H9 (cell line): ENCODE measurements at regions not wholly inside any gene's neighbourhood (a gene's known extent, or its start where the extent isn't known, plus 50 kb on each side); places are given as distances from the start of the nearest gene placed in this dataset.

ENCODE experiments used
- DNase-seq: peaks from one replicate; pipeline ENCODE4 v3.0.0-alpha.2; 2017
- H2AFZ ChIP-seq: one replicate; pipeline ENCODE4 v1.6.1; 2013; ENCODE audit warnings: mild to moderate bottlenecking, low read length, control low read depth, moderate library complexity
- H2AK5ac ChIP-seq: 2 replicates; pipeline ENCODE4 v1.6.1; 2013; ENCODE audit warnings: low read length, control low read depth, mixed read lengths; ENCODE audit not compliant: insufficient read length
- H2BK120ac ChIP-seq: one replicate; pipeline ENCODE4 v1.6.1; 2013; ENCODE audit warnings: low read depth, mild to moderate bottlenecking, low read length, control low read depth, inconsistent platforms; ENCODE audit not compliant: poor library complexity, severe bottlenecking
- H2BK12ac ChIP-seq: 2 replicates; pipeline ENCODE4 v1.6.1; 2013; ENCODE audit warnings: low read length, control low read depth, mixed read lengths, low read depth; ENCODE audit not compliant: insufficient read length
- H2BK15ac ChIP-seq: 2 replicates; pipeline ENCODE4 v1.6.1; 2013; ENCODE audit warnings: low read depth, low read length, control low read depth
- H2BK20ac ChIP-seq: one replicate; pipeline ENCODE4 v1.6.1; 2013; ENCODE audit warnings: low read depth, mild to moderate bottlenecking, low read length, control low read depth, inconsistent platforms; ENCODE audit not compliant: poor library complexity, severe bottlenecking
- H2BK5ac ChIP-seq: 2 replicates; pipeline ENCODE4 v1.6.1; 2013; ENCODE audit warnings: low read length, control low read depth, mixed read lengths; ENCODE audit not compliant: insufficient read length
- H3K14ac ChIP-seq: 2 replicates; pipeline ENCODE4 v1.6.1; 2013; ENCODE audit warnings: low read length, control low read depth; ENCODE audit not compliant: insufficient read depth
- H3K18ac ChIP-seq: 2 replicates; pipeline ENCODE4 v1.6.1; 2013; ENCODE audit warnings: low read depth, mild to moderate bottlenecking, mixed read lengths, low read length, control low read depth; ENCODE audit not compliant: insufficient read length
- H3K23ac ChIP-seq: 2 replicates; pipeline ENCODE4 v1.6.1; 2013; ENCODE audit warnings: low read length, control low read depth, mixed read lengths, low read depth; ENCODE audit not compliant: insufficient read length
- H3K23me2 ChIP-seq: 2 replicates; pipeline ENCODE4 v1.6.1; 2013; ENCODE audit warnings: low read depth, mild to moderate bottlenecking, mixed read lengths, low read length, control low read depth; ENCODE audit not compliant: insufficient read length, poor library complexity, severe bottlenecking
- H3K27ac ChIP-seq: 2 replicates; pipeline ENCODE4 v1.5.1; 2013; ENCODE audit warnings: low read length, control low read depth, mixed read lengths, low read depth; ENCODE audit not compliant: insufficient read length
- H3K27me3 ChIP-seq: 2 replicates; pipeline ENCODE4 v1.6.1; 2013; ENCODE audit warnings: low read length, control low read depth, inconsistent platforms; ENCODE audit not compliant: insufficient read depth
- H3K4ac ChIP-seq: 2 replicates; pipeline ENCODE4 v1.6.1; 2013; ENCODE audit warnings: low read depth, mild to moderate bottlenecking, control low read depth, inconsistent platforms, low read length, moderate library complexity
- H3K4me1 ChIP-seq: 2 replicates; pipeline ENCODE4 v1.6.1; 2013; ENCODE audit warnings: low read length, control low read depth, inconsistent platforms; ENCODE audit not compliant: insufficient read depth
- H3K4me2 ChIP-seq: 2 replicates; pipeline ENCODE4 v1.6.1; 2013; ENCODE audit warnings: low read length, control low read depth, mixed read lengths; ENCODE audit not compliant: insufficient read length, insufficient read depth
- H3K56ac ChIP-seq: 2 replicates; pipeline ENCODE4 v1.6.1; 2013; ENCODE audit warnings: low read depth, mild to moderate bottlenecking, mixed read lengths, low read length, control low read depth; ENCODE audit not compliant: insufficient read length
- H3K79me1 ChIP-seq: 2 replicates; pipeline ENCODE4 v1.6.1; 2013; ENCODE audit warnings: low read depth, mild to moderate bottlenecking, moderate library complexity, low read length, control low read depth, inconsistent platforms; ENCODE audit not compliant: insufficient read depth, poor library complexity, severe bottlenecking
- H3K79me2 ChIP-seq: 2 replicates; pipeline ENCODE4 v1.6.1; 2013; ENCODE audit warnings: low read length, control low read depth, inconsistent platforms; ENCODE audit not compliant: insufficient read depth
- H3K9ac ChIP-seq: 2 replicates; pipeline ENCODE4 v1.6.1; 2013; ENCODE audit warnings: low read length, control low read depth, mixed read lengths; ENCODE audit not compliant: insufficient read length; ENCODE audit errors: extremely low read depth
- H3K9me3 ChIP-seq: one replicate; pipeline ENCODE4 v1.6.1; 2013; ENCODE audit warnings: low read depth, low read length, inconsistent platforms; ENCODE audit not compliant: control insufficient read depth
- H3T11ph ChIP-seq: one replicate; pipeline ENCODE4 v1.6.1; 2013; ENCODE audit warnings: mild to moderate bottlenecking, low read length, control low read depth, inconsistent platforms
- H4K20me1 ChIP-seq: one replicate; pipeline ENCODE4 v1.6.1; 2013; ENCODE audit not compliant: control insufficient read depth, insufficient read length, insufficient read depth
- H4K5ac ChIP-seq: 2 replicates; pipeline ENCODE4 v1.6.1; 2013; ENCODE audit warnings: low read depth, mild to moderate bottlenecking, mixed read lengths, low read length, control low read depth; ENCODE audit not compliant: insufficient read length
- H4K8ac ChIP-seq: replicated peaks from 2 replicates; pipeline ENCODE4 v1.6.1; 2013; ENCODE audit warnings: low read length, control low read depth, mixed read lengths, low read depth; ENCODE audit not compliant: insufficient read length
- H4K91ac ChIP-seq: 2 replicates; pipeline ENCODE4 v1.6.1; 2013; ENCODE audit warnings: low read depth, mild to moderate bottlenecking, moderate library complexity, mixed read lengths, low read length, control low read depth; ENCODE audit not compliant: insufficient read length
- H3K27ac Mint-ChIP-seq, 3 experiments: 2 replicates in 2 of 3; 3 replicates in 1 of 3; pipeline ENCODE4 v1.8.0; 2020 to 2021; ENCODE audit warnings: mixed read lengths in 3 of 3, mild to moderate bottlenecking in 1 of 3, moderate library complexity in 1 of 3
- H3K27me3 Mint-ChIP-seq: 2 replicates; pipeline ENCODE4 v1.8.0; 2021; ENCODE audit warnings: low read depth, mild to moderate bottlenecking, moderate library complexity, mixed read lengths
- H3K36me3 Mint-ChIP-seq, 3 experiments: 2 replicates in 2 of 3; 3 replicates in 1 of 3; pipeline ENCODE4 v1.8.0; 2020 to 2021; ENCODE audit warnings: low read depth in 3 of 3, mixed read lengths in 3 of 3; ENCODE audit not compliant: insufficient read depth in 1 of 3
- H3K4me1 Mint-ChIP-seq, 2 experiments: 2 replicates each; pipeline ENCODE4 v1.8.0; 2020; ENCODE audit warnings: mixed read lengths in 2 of 2
- H3K4me3 Mint-ChIP-seq, 2 experiments: 2 replicates in 1 of 2; 3 replicates in 1 of 2; pipeline ENCODE4 v1.8.0; 2020 to 2021; ENCODE audit warnings: mild to moderate bottlenecking in 2 of 2, mixed read lengths in 2 of 2, moderate library complexity in 1 of 2
- H3K9me3 Mint-ChIP-seq, 2 experiments: 2 replicates in 1 of 2; 3 replicates in 1 of 2; pipeline ENCODE4 v1.8.0; 2020; ENCODE audit warnings: mild to moderate bottlenecking in 2 of 2, mixed read lengths in 2 of 2, moderate library complexity in 1 of 2
- CTCF ChIP-seq: fragments of 200-600 bp; sonication (generic); conservative IDR thresholded peaks from 3 replicates; pipeline ENCODE4 v1.8.0; 2021; ENCODE audit warnings: antibody characterized with exemption, mild to moderate bottlenecking
- WGBS: extraction: QIAGEN DNeasy Blood & Tissue Kit; methylation state at CpG from one replicate; pipeline ENCODE4 v1.1.7; 2013; ENCODE audit warnings: missing lambda C conversion rate, low lambda C conversion rate, mixed read lengths; ENCODE audit not compliant: insufficient read length; ENCODE audit errors: extremely low coverage; 5-methylcytosine and 5-hydroxymethylcytosine counted together

GRCh38 chr5:74326571-74327338 is 313.8 kb downstream of the ENC1 start:
- no peak overlapping the region for H3K9ac ChIP-seq
- H3K14ac ChIP-seq = no peak overlapping the region
- no peak overlapping the region for H3K18ac ChIP-seq
- H3K79me2 ChIP-seq = no peaks in the 10 kb centered on the region
- H3K56ac ChIP-seq = no peak overlapping the region
- H2BK15ac ChIP-seq = no peak overlapping the region
- H2AFZ ChIP-seq = no peak overlapping the region
- H3K4me2 ChIP-seq = no peak overlapping the region
- H3T11ph ChIP-seq = no peak overlapping the region
- H4K8ac ChIP-seq = no peak overlapping the region
- Mint-ChIP-seq H3K4me3 (no peak overlapping the region), H3K4me1 (peaks cover 0 to 8% of the 10 kb centered on the region in 2 experiments; a peak in 3 of 4 replicates), H3K9me3 (no peaks in the 10 kb centered on the region; a peak in 1 of 5 replicates), H3K27me3 (no peaks in the 10 kb centered on the region), H3K36me3 (no peaks in the 10 kb centered on the region), H3K27ac (no peak overlapping the region; a peak in 1 of 7 replicates)
- H2BK5ac ChIP-seq = no peak overlapping the region
- H3K79me1 ChIP-seq = no peaks in the 10 kb centered on the region
- no peak overlapping the region for H3K4ac ChIP-seq
- H2AK5ac ChIP-seq = no peak overlapping the region
- no peaks in the 10 kb centered on the region for H4K20me1 ChIP-seq
- DNase-seq = no peak
- no peak overlapping the region for H2BK20ac ChIP-seq
- H3K4me1 ChIP-seq = peaks cover 2% of the 10 kb centered on the region; the same call in 1 of the 2 replicates
- H4K91ac ChIP-seq = no peak overlapping the region
- no peaks in the 10 kb centered on the region for H3K27me3 ChIP-seq
- H3K23ac ChIP-seq = no peak overlapping the region
- no peaks in the 10 kb centered on the region for H3K9me3 ChIP-seq
- no peak for TF ChIP-seq CTCF
- H3K23me2 ChIP-seq = no peaks in the 10 kb centered on the region
- H2BK12ac ChIP-seq = no peak overlapping the region
- WGBS = no CpG with 5 or more reads among the region's 6 CpGs
- H3K27ac ChIP-seq = no peak overlapping the region
- no peak overlapping the region for H4K5ac ChIP-seq
- no peak overlapping the region for H2BK120ac ChIP-seq
